ENCODE measurements at regions not wholly inside any gene's neighbourhood (a gene's known extent, or its start where the extent isn't known, plus 50 kb on each side); places are given as distances from the start of the nearest gene placed in this dataset.
"Not testable (repeated sequence)": the region's sequence is repeated elsewhere in the genome, so short reads cannot be mapped to it uniquely, and the experiment has no call there.

GRCh38 chr5:164091836-164092235 lies 586.4 kb downstream of the MAT2B start:
- no peak for DNase-seq (ENCODE audit: low read depth)

DNA sequence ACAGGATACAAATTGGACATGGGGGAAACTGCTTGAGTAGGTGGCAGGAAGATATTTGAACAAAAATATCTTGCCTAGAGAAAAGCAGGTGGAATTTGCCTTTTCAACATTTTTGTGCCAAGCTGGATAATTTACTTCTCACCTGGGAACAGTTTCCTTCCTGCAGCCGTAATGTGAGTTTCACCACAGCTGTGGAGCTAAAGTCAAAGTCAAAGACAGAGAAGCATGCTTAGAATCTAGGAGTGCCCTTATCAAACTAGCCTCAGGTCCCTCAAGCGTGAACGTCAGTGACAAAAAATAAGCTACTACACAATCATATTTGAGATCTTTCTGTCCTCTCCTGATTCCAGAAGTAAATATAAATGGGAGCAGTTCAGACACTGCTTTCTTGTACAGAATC lies 588.9 kb downstream of the MAT2B start:
- DNase-seq (ENCODE audit: low read depth), result no peak

DNA sequence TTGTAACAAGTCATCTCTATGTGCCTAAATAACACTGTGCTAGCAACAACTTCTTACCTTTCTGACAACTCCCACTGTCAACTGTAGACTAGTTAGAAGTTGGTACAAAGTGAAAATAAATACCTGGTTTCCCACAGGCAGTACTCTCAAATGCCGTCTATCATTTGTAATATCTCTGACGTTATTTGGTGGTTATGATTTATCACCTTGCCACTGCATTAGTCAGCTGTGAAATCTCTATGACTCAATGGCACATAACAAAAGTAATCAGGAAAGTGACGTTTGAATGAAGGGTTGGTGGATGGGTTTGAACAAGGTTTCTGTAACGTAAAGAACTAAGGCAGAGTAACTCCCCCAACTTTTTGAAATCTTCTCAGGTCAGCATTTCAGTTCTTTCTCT lies 592.3 kb downstream of the MAT2B start:
- peak; percentile 18 for DNase-seq (ENCODE audit: low read depth)

- DNase-seq (ENCODE audit: low read depth), result no peak
Observed at GRCh38 chr5:164098531-164098930, 593.1 kb downstream of the MAT2B start.

DNA sequence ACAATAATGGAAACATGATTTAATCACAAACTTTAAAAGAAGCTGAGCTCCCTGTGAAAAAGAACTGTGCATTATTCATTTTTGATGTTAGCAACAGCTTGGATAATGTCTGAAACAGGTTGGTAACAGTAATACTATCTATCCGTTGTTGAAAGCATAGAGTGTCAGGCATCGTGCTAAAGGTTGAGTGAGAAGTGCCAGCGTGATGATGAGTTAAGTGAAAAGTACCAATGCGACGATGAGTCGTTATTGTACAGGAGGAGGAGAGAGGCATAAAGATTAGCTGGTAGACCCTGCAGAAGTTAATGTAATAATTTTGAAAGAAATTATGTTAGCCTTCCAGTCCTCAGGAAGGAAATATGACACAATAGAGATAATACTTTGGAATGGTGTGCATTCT lies 593.6 kb downstream of the MAT2B start:
- DNase-seq (ENCODE audit: low read depth), result no peak

- no peak for DNase-seq (ENCODE audit: low read depth)
Observed at GRCh38 chr5:164115420-164115819, 610.0 kb downstream of the MAT2B start.

- peak; percentile 49 for DNase-seq (ENCODE audit: low read depth)
Observed at GRCh38 chr5:164119806-164120447, 614.5 kb downstream of the MAT2B start.

GRCh38 chr5:164127527-164127926 lies 622.1 kb downstream of the MAT2B start:
- DNase-seq (ENCODE audit: low read depth), result no peak

DNA sequence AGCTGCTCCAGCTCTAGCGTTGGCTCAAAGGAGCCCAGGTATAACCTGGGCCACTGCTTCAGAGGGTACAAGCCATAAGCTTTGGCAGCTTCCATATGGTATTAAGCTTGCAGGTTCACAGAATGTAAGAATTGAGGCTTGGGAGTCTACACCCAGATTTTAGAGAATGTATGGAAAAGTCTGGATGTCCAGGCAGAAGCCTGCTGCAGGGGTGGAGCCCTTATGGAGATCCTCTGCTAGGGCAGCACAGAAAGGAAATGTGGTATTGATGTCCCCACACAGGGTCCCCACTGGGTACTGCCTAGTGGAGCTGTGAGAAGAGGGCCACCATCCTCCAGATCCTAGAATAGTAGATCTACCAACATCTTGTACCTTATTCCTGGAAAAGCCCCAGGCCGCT lies 626.9 kb downstream of the MAT2B start:
- DNase-seq (ENCODE audit: low read depth), result no peak

DNA sequence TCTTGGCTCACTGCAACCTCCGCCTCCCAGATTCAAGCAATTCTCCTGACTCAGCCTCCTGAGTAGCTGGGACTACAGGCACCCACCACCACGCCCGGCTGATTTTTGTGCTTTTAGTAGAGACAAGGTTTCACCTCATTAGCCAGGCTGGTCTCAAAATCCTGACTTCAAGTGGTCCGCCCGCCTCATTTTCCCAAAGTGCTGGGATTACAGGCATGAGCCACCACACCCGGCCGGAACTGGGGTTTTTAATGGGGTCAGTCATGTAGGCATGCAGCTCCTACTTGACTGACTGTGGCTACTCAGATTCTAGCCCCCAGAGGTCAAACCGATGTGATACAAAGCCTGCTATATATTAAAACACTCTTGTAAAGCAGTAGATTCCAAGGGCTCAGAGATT lies 631.7 kb downstream of the MAT2B start:
- no peak for DNase-seq (ENCODE audit: low read depth)

DNA sequence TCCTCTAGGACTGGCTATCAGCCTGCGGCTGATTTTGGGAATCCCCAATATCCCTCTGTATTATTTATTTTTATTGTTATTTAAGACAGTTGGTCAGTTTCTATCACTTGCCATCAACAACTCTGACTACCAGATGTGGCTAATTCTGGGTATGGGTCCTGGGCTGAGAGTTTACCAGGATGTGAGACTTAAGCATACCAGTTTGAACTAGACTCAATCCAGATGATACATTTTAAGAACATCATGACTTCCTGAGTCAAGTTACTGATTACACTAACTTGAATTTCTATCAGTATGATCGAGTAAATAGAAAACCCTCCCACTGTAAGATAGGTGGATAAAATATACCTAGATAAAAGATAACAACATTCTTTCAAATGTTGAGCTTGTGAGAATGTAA lies 634.0 kb downstream of the MAT2B start:
- DNase-seq (ENCODE audit: low read depth), result no peak

DNA sequence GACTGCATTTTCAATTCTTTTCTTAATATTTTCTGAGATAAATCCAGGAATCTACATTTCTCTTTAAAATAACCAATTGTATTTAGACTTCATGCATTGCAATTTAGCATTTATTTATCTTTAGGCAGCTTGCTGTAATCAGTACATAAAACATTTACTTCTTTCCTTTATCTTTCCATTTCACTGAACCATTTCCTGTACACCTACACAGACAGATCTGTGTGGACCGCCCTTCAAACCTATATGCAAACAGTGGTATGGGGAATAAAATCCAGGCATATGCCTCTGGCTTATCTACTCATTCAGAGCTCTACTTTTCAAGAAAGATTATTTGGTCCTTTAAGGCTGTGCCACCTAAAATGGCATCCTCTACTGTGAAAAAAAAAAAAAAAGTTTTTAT lies 640.0 kb downstream of the MAT2B start:
- no peak for DNase-seq (ENCODE audit: low read depth)

- no peak for DNase-seq (ENCODE audit: low read depth)
Observed at GRCh38 chr5:164146223-164146622, 640.8 kb downstream of the MAT2B start.

GRCh38 chr5:164148292-164148691 lies 642.9 kb downstream of the MAT2B start:
- no peak for DNase-seq (ENCODE audit: low read depth)

- not testable (repeated sequence) for DNase-seq (ENCODE audit: low read depth)
Observed at GRCh38 chr5:164152539-164152938, 647.1 kb downstream of the MAT2B start.

GRCh38 chr5:164153469-164154172 lies 648.2 kb downstream of the MAT2B start:
- DNase-seq (ENCODE audit: low read depth), result no peak

DNA sequence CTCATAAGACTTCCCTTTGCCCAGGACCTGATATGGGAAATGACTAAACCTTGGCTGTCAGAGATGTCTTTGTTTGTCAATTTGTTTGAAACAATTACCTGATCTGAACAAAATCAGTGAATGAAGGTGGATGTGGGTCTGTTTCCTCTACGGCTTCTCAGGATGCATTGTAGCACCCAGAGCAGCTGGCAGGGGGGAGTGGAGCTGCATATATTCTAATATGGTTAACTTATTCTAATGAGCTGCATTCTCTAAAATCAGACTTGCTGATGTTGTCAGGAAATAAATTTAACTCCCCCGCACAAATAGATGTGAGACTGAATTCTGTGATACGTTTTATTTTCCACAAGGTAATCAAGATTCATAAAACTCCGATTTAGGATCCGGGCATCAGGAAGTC lies 665.4 kb downstream of the MAT2B start:
- no peak for DNase-seq (ENCODE audit: low read depth)

- no peak for DNase-seq (ENCODE audit: low read depth)
Observed at GRCh38 chr5:164175083-164175482, 669.7 kb downstream of the MAT2B start.

- no peak for DNase-seq (ENCODE audit: low read depth)
Observed at GRCh38 chr5:164179406-164179805, 674.0 kb downstream of the MAT2B start.

- DNase-seq (ENCODE audit: low read depth), result no peak
Observed at GRCh38 chr5:164181604-164182003, 676.2 kb downstream of the MAT2B start.

- no peak for DNase-seq (ENCODE audit: low read depth)
Observed at GRCh38 chr5:164184158-164184557, 678.7 kb downstream of the MAT2B start.

DNA sequence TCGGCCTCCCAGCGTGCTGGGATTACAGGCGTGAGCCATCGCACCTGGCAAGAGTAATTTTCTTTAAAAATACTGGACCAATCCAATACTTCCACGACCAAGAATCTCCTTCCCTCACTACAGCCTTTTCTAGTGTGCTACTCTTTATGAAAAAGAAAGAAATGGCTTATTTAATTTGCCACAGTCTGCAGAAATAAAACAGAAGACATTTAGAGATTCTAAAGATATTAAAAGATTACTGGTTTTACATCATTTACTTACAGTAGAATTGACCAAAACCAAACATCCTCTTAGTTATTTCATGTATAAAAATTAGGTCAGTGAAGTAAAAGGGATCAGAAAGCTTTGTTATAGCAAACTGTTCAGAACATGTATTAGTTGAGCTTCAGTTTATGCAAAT lies 679.6 kb downstream of the MAT2B start:
- no peak for DNase-seq (ENCODE audit: low read depth)

DNA sequence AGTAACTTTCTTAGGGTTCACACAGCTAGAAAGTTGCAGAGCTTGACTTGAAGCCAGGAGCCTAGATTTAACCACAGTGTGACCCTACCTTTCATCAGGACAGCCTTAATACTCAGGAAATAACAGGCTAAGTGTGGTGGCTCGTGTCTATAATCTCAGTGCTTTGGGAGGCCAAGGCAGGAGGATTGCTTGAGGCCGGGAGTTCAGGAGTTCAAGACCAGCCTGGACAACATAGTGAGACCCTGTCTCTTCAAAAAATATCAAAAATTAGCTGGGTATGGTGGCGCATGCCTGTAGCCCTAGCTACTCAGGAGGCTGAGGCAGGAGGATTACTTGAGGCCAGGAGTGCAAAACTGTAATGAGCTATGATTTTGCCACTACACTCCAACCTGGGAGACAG lies 681.1 kb downstream of the MAT2B start:
- DNase-seq (ENCODE audit: low read depth), result no peak

All from myocyte (in vitro differentiated cells).